Naive thymus-derived CD8-positive, alpha-beta T cell (primary cell): ENCODE measurements at regions not wholly inside any gene's neighbourhood (a gene's known extent, or its start where the extent isn't known, plus 50 kb on each side); places are given as distances from the start of the nearest gene placed in this dataset.

Experiments
- ATAC-seq, 2 donors: fragments of 150-1000 bp; cut with Tn5 transposase in 1 of 2; sonication (Bioruptor Pico), chemical (Tn5 transposase) in 1 of 2; 1 replicate in 1 of 2; 2 replicates in 1 of 2; pipeline ENCODE4 v1.10.0; 2021; ENCODE audit warnings: mild to moderate bottlenecking in 2 of 2, moderate library complexity in 2 of 2
- POLR2A ChIA-PET: fragments of 350-600 bp; sonication (Branson Sonifier 250); formaldehyde crosslinking; loops from one replicate; lab custom pipeline; 2021; ENCODE audit warnings: antibody characterized with exemption; lab: Charles Lee
- DNase-seq, 10 donors: peaks; one replicate each; pipeline versions ENCODE4 v3.0.0 to v3.0.0-alpha.2; 2020 to 2022
- H3K27ac Mint-ChIP-seq, 10 donors: one replicate each; pipeline ENCODE4 v1.8.0; 2020 to 2022; ENCODE audit warnings: mild to moderate bottlenecking in 10 of 10, mixed read lengths in 10 of 10, moderate library complexity in 4 of 10, inconsistent platforms in 1 of 10
- H3K27me3 Mint-ChIP-seq, 5 donors: one replicate each; pipeline ENCODE4 v1.8.0; 2021 to 2022; ENCODE audit warnings: mixed read lengths in 5 of 5
- H3K36me3 Mint-ChIP-seq, 3 donors: one replicate each; pipeline ENCODE4 v1.8.0; 2020 to 2022; ENCODE audit warnings: mixed read lengths in 3 of 3, mild to moderate bottlenecking in 2 of 3, inconsistent platforms in 1 of 3
- H3K4me1 Mint-ChIP-seq, 4 donors: one replicate each; pipeline ENCODE4 v1.8.0; 2021 to 2022; ENCODE audit warnings: mixed read lengths in 4 of 4
- H3K4me3 Mint-ChIP-seq, 10 donors: one replicate each; pipeline ENCODE4 v1.8.0; 2020 to 2022; ENCODE audit warnings: mild to moderate bottlenecking in 10 of 10, mixed read lengths in 10 of 10, moderate library complexity in 6 of 10, inconsistent platforms in 1 of 10
- H3K9me3 Mint-ChIP-seq, 9 donors: one replicate each; pipeline ENCODE4 v1.8.0; 2020 to 2022; ENCODE audit warnings: mixed read lengths in 9 of 9, mild to moderate bottlenecking in 3 of 9, inconsistent platforms in 1 of 9, moderate library complexity in 1 of 9

- ATAC-seq (no peak), DNase-seq (no peak)
- H3K4me1 Mint-ChIP-seq: peaks cover 0 to 7% (median 7%) of the 10 kb centered on the region in 4 donors
- no peaks in the 10 kb centered on the region for H3K36me3 Mint-ChIP-seq
- H3K27me3 Mint-ChIP-seq: peaks cover 0 to 1% (median 0%) of the 10 kb centered on the region in 5 donors
- no peak overlapping the region for H3K4me3 Mint-ChIP-seq
- H3K9me3 Mint-ChIP-seq: no peaks in the 10 kb centered on the region
- no peak overlapping the region for H3K27ac Mint-ChIP-seq
- POLR2A ChIA-PET: no interaction called here
Measured at GRCh38 chr2:158025255-158025996, 76.2 kb upstream of the UPP2 start.

GRCh38 chr2:158024288-158024898 is 77.3 kb upstream of the UPP2 start:
- ATAC-seq (peak; percentile 53), DNase-seq (peak; percentile 12 to 67 (median 41))
- POLR2A ChIA-PET: no interaction called here
- Mint-ChIP-seq H3K9me3 (no peaks in the 10 kb centered on the region), H3K4me1 (peaks cover 0 to 7% (median 7%) of the 10 kb centered on the region in 4 donors), H3K27ac (no peak overlapping the region), H3K4me3 (no peak overlapping the region), H3K36me3 (no peaks in the 10 kb centered on the region), H3K27me3 (no peaks in the 10 kb centered on the region)

- H3K27ac Mint-ChIP-seq: no peak overlapping the region
- no peak for DNase-seq
- peaks cover 0 to 7% (median 7%) of the 10 kb centered on the region in 4 donors for H3K4me1 Mint-ChIP-seq
- H3K9me3 Mint-ChIP-seq: peaks cover 0 to 2% (median 0%) of the 10 kb centered on the region in 9 donors
- peaks cover 0 to 4% (median 0%) of the 10 kb centered on the region in 5 donors for H3K27me3 Mint-ChIP-seq
- ATAC-seq: peak in 1 of 2 donors; percentile 51
- no peak overlapping the region for H3K4me3 Mint-ChIP-seq
- POLR2A ChIA-PET: interaction anchor here (0.6 kb wide), 1 partner anchor 39 kb away, joined by 3 read pairs; no protein-coding TSS in a partner anchor
- no peaks in the 10 kb centered on the region for H3K36me3 Mint-ChIP-seq
Measured at GRCh38 chr2:158022888-158023287, 78.8 kb upstream of the UPP2 start.

- POLR2A ChIA-PET: no interaction called here
- Mint-ChIP-seq H3K9me3 (peaks cover 0 to 2% (median 0%) of the 10 kb centered on the region in 9 donors), H3K27me3 (peaks cover 0 to 4% (median 0%) of the 10 kb centered on the region in 5 donors), H3K36me3 (no peaks in the 10 kb centered on the region), H3K27ac (no peak overlapping the region), H3K4me1 (peaks cover 0 to 7% (median 7%) of the 10 kb centered on the region in 4 donors), H3K4me3 (no peak overlapping the region)
- DNase-seq (no peak), ATAC-seq (no peak)
Measured at GRCh38 chr2:158021226-158021625, 80.5 kb upstream of the UPP2 start.

- no peak overlapping the region for H3K4me3 Mint-ChIP-seq
- no peak for ATAC-seq
- no peak for DNase-seq
- peaks cover 0 to 2% (median 0%) of the 10 kb centered on the region in 9 donors for H3K9me3 Mint-ChIP-seq
- peaks cover 0 to 8% (median 1%) of the 10 kb centered on the region in 5 donors for H3K27me3 Mint-ChIP-seq
- POLR2A ChIA-PET: no interaction called here
- H3K36me3 Mint-ChIP-seq: no peaks in the 10 kb centered on the region
- no peak overlapping the region for H3K27ac Mint-ChIP-seq
- peaks cover 0 to 2% (median 0%) of the 10 kb centered on the region in 4 donors for H3K4me1 Mint-ChIP-seq
Measured at GRCh38 chr2:158015428-158016076, 86.1 kb upstream of the UPP2 start.

DNA sequence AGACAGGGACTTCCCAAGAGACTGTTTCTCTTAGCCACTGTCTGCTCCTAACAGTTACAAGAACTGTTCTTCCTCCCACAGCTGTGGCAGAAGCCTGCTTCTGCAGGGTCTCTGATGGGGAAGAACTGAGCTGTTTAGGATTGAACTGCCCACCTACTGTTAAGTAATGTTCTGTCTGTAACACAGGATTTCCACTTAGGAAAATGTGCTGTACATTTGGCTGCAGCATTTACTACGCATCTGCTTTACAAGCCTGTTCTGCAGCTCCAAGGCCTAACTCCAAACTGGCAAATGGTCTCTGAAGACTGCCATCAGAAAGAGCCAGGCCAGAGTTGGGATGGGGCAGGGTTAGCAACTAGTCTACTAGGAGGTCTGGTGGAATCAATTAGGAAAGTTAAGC is 87.8 kb upstream of the UPP2 start:
- DNase-seq (no peak), ATAC-seq (no peak)
- peaks cover 0 to 10% (median 3%) of the 10 kb centered on the region in 5 donors for H3K27me3 Mint-ChIP-seq
- no peaks in the 10 kb centered on the region for H3K36me3 Mint-ChIP-seq
- H3K9me3 Mint-ChIP-seq: peaks cover 0 to 2% (median 0%) of the 10 kb centered on the region in 9 donors
- no peak overlapping the region for H3K4me3 Mint-ChIP-seq
- POLR2A ChIA-PET: no interaction called here
- H3K27ac Mint-ChIP-seq: no peak overlapping the region
- peaks cover 0 to 2% (median 0%) of the 10 kb centered on the region in 4 donors for H3K4me1 Mint-ChIP-seq

DNA sequence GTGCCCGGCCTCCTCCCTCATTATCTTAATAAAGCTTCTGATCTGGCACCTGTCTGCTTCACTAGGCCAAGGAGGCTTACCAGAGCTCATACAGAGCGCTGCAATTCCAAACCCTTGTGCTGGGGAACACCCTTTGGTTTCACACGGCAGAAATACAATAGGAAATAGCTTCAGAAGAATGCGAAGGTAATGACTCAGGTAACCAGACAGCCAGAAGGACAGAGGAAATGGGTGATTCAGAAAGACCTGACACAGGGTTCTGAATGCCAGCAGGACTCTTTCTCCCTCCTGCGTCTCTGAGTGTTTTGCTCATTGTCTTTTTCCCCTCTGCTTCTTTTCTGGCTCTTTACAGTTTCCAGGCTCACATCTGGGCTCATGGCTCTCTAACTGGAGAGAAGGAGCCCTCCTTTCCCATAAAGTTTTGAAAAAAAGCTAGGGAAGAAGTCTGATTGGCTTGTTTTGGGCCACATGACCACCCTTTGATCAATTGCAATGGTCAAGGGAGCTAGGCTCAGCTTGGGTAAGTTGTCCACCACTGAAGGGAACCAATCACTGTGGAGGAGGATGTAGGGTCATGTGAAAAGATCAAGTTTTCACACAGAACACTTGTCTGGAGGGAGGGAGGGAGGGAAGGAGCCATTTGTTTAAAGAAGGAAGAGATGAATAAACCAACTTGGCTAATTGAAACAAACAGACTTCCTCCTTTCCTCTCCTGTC is 90.5 kb upstream of the UPP2 start:
- no peaks in the 10 kb centered on the region for H3K36me3 Mint-ChIP-seq
- DNase-seq (no peak), ATAC-seq (no peak)
- H3K27ac Mint-ChIP-seq: no peak overlapping the region
- H3K4me3 Mint-ChIP-seq: no peak overlapping the region
- no peaks in the 10 kb centered on the region for H3K9me3 Mint-ChIP-seq
- peaks cover 0 to 9% (median 3%) of the 10 kb centered on the region in 5 donors for H3K27me3 Mint-ChIP-seq
- peaks cover 0 to 6% (median 2%) of the 10 kb centered on the region in 4 donors for H3K4me1 Mint-ChIP-seq
- POLR2A ChIA-PET: no interaction called here

- ATAC-seq (no peak), DNase-seq (no peak)
- Mint-ChIP-seq H3K27ac (no peak overlapping the region), H3K4me1 (peaks cover 0 to 6% (median under 1%) of the 10 kb centered on the region in 4 donors), H3K4me3 (no peak overlapping the region), H3K36me3 (no peaks in the 10 kb centered on the region), H3K27me3 (peaks cover 0 to 9% (median 3%) of the 10 kb centered on the region in 5 donors), H3K9me3 (no peaks in the 10 kb centered on the region)
- POLR2A ChIA-PET: no interaction called here
Measured at GRCh38 chr2:158009399-158009798, 92.3 kb upstream of the UPP2 start.

GRCh38 chr2:158006961-158007719 is 94.5 kb upstream of the UPP2 start:
- Mint-ChIP-seq H3K4me1 (peaks cover 0 to 6% (median under 1%) of the 10 kb centered on the region in 4 donors), H3K36me3 (no peaks in the 10 kb centered on the region), H3K27ac (peak overlapping the region in 4 of 10 donors; percentile 2 to 67 (median 44)), H3K27me3 (peaks cover 0 to 11% (median 3%) of the 10 kb centered on the region in 5 donors), H3K9me3 (no peaks in the 10 kb centered on the region), H3K4me3 (no peak overlapping the region)
- POLR2A ChIA-PET: interaction anchor here (0.7 kb wide), 1 partner anchor 706 kb away, joined by 4 read pairs; no protein-coding TSS in a partner anchor
- peak in 2 of 10 donors; percentile 6 to 19 for DNase-seq
- peak; percentile 37 to 64 for ATAC-seq

- Mint-ChIP-seq H3K27me3 (peaks cover 0 to 3% (median 0%) of the 10 kb centered on the region in 5 donors), H3K9me3 (peaks cover 0 to 3% (median under 1%) of the 10 kb centered on the region in 9 donors), H3K4me3 (no peak overlapping the region), H3K36me3 (peaks cover 0 to 3% (median 0%) of the 10 kb centered on the region in 3 donors), H3K4me1 (peaks cover 0 to 6% (median under 1%) of the 10 kb centered on the region in 4 donors), H3K27ac (no peak overlapping the region)
- DNase-seq (no peak), ATAC-seq (no peak)
- POLR2A ChIA-PET: no interaction called here
Measured at GRCh38 chr2:158004126-158004764, 97.4 kb upstream of the UPP2 start.

- Mint-ChIP-seq H3K27ac (no peak overlapping the region), H3K36me3 (peaks cover 0 to 8% (median 7%) of the 10 kb centered on the region in 3 donors), H3K9me3 (peaks cover 0 to 9% (median 5%) of the 10 kb centered on the region in 9 donors), H3K4me1 (peaks cover 0 to 1% (median 0%) of the 10 kb centered on the region in 4 donors), H3K27me3 (peaks cover 0 to 3% (median 2%) of the 10 kb centered on the region in 5 donors), H3K4me3 (no peak overlapping the region)
- ATAC-seq (no peak), DNase-seq (no peak)
- POLR2A ChIA-PET: no interaction called here
Measured at GRCh38 chr2:158002079-158002478, 99.6 kb upstream of the UPP2 start.
